ENCODE measurements at regions not wholly inside any gene's neighbourhood (a gene's known extent, or its start where the extent isn't known, plus 50 kb on each side); places are given as distances from the start of the nearest gene placed in this dataset.

- no peak for ATAC-seq
- 58 to 72% methylated on average over 4 of the region's 4 CpGs for WGBS, 2 donors
- TF ChIP-seq POLR2A (IDR thresholded peaks at IDR 0.05), result no peak
- TF ChIP-seq, protein P1, sequence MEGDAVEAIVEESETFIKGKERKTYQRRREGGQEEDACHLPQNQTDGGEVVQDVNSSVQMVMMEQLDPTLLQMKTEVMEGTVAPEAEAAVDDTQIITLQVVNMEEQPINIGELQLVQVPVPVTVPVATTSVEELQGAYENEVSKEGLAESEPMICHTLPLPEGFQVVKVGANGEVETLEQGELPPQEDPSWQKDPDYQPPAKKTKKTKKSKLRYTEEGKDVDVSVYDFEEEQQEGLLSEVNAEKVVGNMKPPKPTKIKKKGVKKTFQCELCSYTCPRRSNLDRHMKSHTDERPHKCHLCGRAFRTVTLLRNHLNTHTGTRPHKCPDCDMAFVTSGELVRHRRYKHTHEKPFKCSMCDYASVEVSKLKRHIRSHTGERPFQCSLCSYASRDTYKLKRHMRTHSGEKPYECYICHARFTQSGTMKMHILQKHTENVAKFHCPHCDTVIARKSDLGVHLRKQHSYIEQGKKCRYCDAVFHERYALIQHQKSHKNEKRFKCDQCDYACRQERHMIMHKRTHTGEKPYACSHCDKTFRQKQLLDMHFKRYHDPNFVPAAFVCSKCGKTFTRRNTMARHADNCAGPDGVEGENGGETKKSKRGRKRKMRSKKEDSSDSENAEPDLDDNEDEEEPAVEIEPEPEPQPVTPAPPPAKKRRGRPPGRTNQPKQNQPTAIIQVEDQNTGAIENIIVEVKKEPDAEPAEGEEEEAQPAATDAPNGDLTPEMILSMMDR (IDR thresholded peaks at IDR 0.05), result no peak
- Histone ChIP-seq H3K27me3 (no peaks in the 10 kb centered on the region), H3K36me3 (replicated peaks in 1 of 2; ENCODE audit: insufficient read depth in 1 of 2, low read depth in 2 of 2) (no peaks in the 10 kb centered on the region), H3K27ac (no peak overlapping the region), H3K4me3 (no peak overlapping the region), H3K9me3 (no peaks in the 10 kb centered on the region), H3K4me1 (no peaks in the 10 kb centered on the region)
- intact Hi-C loops (cut with DNase I), result no loop called here
- no peak for DNase-seq
These were observed 414.1 kb upstream of the SALL1 start for GRCh38 chr16:51565184-51565583.

DNA sequence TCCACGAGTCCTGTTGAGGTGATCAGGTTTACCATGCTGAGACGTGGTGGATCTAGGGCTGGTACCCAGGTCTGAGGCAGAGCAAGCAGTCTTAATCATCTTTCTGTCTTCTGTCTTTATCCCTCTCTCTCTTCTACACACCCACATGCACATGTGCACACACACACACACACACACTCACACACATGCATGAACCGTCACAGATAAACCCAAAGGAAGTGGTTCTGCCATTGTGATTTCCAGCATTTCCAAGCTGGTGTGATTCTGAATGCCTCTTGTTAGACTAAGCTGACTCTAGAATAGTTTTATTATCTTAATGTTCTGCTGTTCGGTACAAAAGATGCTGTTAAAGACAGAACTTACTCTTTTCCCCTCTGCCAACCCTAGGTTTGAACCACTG, 411.8 kb upstream of the SALL1 start:
- Histone ChIP-seq H3K4me3 (no peak overlapping the region), H3K27me3 (no peaks in the 10 kb centered on the region), H3K4me1 (no peaks in the 10 kb centered on the region), H3K27ac (no peak overlapping the region), H3K9me3 (no peaks in the 10 kb centered on the region), H3K36me3 (replicated peaks in 1 of 2; ENCODE audit: insufficient read depth in 1 of 2, low read depth in 2 of 2) (no peaks in the 10 kb centered on the region)
- ATAC-seq (no peak), DNase-seq (no peak)
- WGBS, 2 donors, result 59 to 65% methylated on average over 4 of the region's 4 CpGs
- no peak for TF ChIP-seq POLR2A (IDR thresholded peaks at IDR 0.05)
- TF ChIP-seq, protein P1 (IDR thresholded peaks at IDR 0.05), result no peak
- intact Hi-C loops (cut with DNase I), result no loop called here

DNA sequence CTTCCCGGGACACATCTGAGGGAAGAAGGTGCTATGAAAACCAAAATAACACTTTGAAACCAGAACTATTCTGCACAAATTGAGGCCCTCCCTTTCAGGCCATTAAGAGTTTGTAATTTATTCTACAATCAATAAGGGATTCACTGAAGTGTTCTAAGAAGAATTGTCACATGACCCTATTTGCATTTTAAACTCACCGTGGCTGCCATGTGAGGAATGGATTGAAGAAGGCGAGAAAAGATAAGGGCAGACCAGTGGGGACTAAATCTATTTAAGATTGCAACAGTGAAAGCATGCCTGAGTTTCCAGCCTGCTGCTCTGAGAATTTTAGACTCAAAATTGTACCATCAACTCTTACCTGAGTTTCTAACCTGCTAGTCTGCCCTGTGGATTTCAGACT, 408.8 kb upstream of the SALL1 start:
- no peak for TF ChIP-seq POLR2A (IDR thresholded peaks at IDR 0.05)
- TF ChIP-seq, protein P1 (IDR thresholded peaks at IDR 0.05), result no peak
- no peak for DNase-seq

DNA sequence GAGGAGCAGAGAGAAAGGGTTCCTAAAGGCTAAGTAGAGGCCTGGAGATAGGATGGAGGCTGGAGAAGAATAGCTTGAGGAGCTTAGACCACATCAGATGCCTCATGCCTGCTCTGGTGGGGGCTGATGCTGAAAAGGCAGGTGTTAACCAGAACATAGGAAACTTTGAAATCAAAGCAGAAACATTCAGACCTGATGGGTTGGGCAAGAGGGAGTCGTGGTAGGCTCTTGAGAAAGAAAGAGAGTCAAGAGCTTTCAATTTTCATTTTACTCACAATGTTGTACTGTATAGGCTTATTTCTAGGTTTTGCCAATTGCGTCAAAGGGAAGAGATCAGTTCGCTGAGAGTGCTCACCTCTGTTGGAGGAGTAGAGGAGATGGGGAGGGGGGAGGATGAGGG, 406.6 kb upstream of the SALL1 start:
- Histone ChIP-seq H3K4me3 (no peak overlapping the region), H3K9me3 (no peaks in the 10 kb centered on the region), H3K27me3 (no peaks in the 10 kb centered on the region), H3K4me1 (no peaks in the 10 kb centered on the region), H3K36me3 (replicated peaks in 1 of 2; ENCODE audit: insufficient read depth in 1 of 2, low read depth in 2 of 2) (no peaks in the 10 kb centered on the region), H3K27ac (no peak overlapping the region)
- WGBS, 2 donors, result 74 to 77% methylated on average over 3 of the region's 3 CpGs
- DNase-seq (no peak), ATAC-seq (no peak)
- intact Hi-C loops (cut with DNase I), result no loop called here
- TF ChIP-seq, protein P1 (IDR thresholded peaks at IDR 0.05), result no peak
- TF ChIP-seq POLR2A (IDR thresholded peaks at IDR 0.05), result no peak

More for the DNA sequence above, 408.8 kb upstream of the SALL1 start:
- Histone ChIP-seq H3K9me3 (no peaks in the 10 kb centered on the region), H3K27me3 (no peaks in the 10 kb centered on the region), H3K27ac (no peak overlapping the region), H3K4me3 (no peak overlapping the region), H3K36me3 (replicated peaks in 1 of 2; ENCODE audit: insufficient read depth in 1 of 2, low read depth in 2 of 2) (no peaks in the 10 kb centered on the region), H3K4me1 (no peaks in the 10 kb centered on the region)
- 59 to 75% methylated on average over 3 of the region's 3 CpGs for WGBS, 2 donors
- intact Hi-C loops (cut with DNase I), result no loop called here
- ATAC-seq, result no peak

GRCh38 chr16:51556694-51557340, 405.7 kb upstream of the SALL1 start:
- intact Hi-C loops (cut with DNase I), result no loop called here
- Histone ChIP-seq H3K27me3 (no peaks in the 10 kb centered on the region), H3K36me3 (replicated peaks in 1 of 2; ENCODE audit: insufficient read depth in 1 of 2, low read depth in 2 of 2) (no peaks in the 10 kb centered on the region), H3K4me1 (no peaks in the 10 kb centered on the region), H3K9me3 (no peaks in the 10 kb centered on the region), H3K27ac (no peak overlapping the region), H3K4me3 (no peak overlapping the region)
- 55 to 59% methylated on average over 9 of the region's 9 CpGs for WGBS, 2 donors
- no peak for TF ChIP-seq POLR2A (IDR thresholded peaks at IDR 0.05)
- TF ChIP-seq, protein P1 (IDR thresholded peaks at IDR 0.05), result no peak
- peak in 1 of 4 donors; percentile 10 for DNase-seq
- no peak for ATAC-seq
